DND-41 (cell line): ENCODE measurements at regions not wholly inside any gene's neighbourhood (a gene's known extent, or its start where the extent isn't known, plus 50 kb on each side); places are given as distances from the start of the nearest gene placed in this dataset.

Experiments
- CTCF ChIP-seq: IDR thresholded peaks from 2 replicates; pipeline ENCODE4 v1.5.1; 2012; ENCODE audit warnings: borderline replicate concordance, low read length, moderate library complexity, mild to moderate bottlenecking; ENCODE audit not compliant: poor library complexity, severe bottlenecking; ENCODE audit errors: extremely low read depth
- EZH2 ChIP-seq: IDR thresholded peaks from 3 replicates; pipeline ENCODE4 v1.6.1; 2012; ENCODE audit warnings: borderline replicate concordance, low read depth, mild to moderate bottlenecking, moderate library complexity, low read length, inconsistent platforms; ENCODE audit not compliant: severe bottlenecking

DNA sequence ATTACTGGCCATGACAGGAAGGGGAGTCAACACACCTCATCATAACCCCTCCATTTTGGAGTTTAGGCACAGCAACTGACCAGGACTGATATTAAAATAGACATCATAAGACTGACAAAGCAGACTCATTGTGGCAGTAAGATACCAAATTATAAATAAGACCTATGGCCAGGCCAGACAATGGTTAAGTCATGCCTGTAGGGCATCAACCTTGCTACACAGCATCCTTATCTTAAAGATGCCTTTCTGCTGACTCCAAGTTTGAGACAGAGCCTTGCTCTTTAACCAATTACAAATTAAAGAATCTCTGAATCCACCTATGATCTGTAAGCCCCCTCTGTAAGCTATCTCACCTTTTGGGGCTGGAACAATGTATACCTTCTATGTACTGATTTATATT, 65.5 kb downstream of the VCX2 start:
- no peak for TF ChIP-seq CTCF
- TF ChIP-seq EZH2: no peak
